Activated naive CD4-positive, alpha-beta T cell treated with anti-CD3 and anti-CD28 coated beads, Interleukin-2, amount 50 U/mL, for 24 hours (primary cell): ENCODE measurements at regions not wholly inside any gene's neighbourhood (a gene's known extent, or its start where the extent isn't known, plus 50 kb on each side); places are given as distances from the start of the nearest gene placed in this dataset.

ENCODE experiments used
- H3K27ac Mint-ChIP-seq: one replicate; pipeline ENCODE4 v1.8.0; 2021; ENCODE audit warnings: mild to moderate bottlenecking, mixed read lengths
- H3K27me3 Mint-ChIP-seq: one replicate; pipeline ENCODE4 v1.8.0; 2021; ENCODE audit warnings: mixed read lengths
- H3K36me3 Mint-ChIP-seq: one replicate; pipeline ENCODE4 v1.8.0; 2021; ENCODE audit warnings: mixed read lengths
- H3K4me1 Mint-ChIP-seq: one replicate; pipeline ENCODE4 v1.8.0; 2021; ENCODE audit warnings: mixed read lengths
- H3K4me3 Mint-ChIP-seq: one replicate; pipeline ENCODE4 v1.8.0; 2021; ENCODE audit warnings: mild to moderate bottlenecking, mixed read lengths
- H3K9me3 Mint-ChIP-seq: one replicate; pipeline ENCODE4 v1.8.0; 2021; ENCODE audit warnings: mixed read lengths

DNA sequence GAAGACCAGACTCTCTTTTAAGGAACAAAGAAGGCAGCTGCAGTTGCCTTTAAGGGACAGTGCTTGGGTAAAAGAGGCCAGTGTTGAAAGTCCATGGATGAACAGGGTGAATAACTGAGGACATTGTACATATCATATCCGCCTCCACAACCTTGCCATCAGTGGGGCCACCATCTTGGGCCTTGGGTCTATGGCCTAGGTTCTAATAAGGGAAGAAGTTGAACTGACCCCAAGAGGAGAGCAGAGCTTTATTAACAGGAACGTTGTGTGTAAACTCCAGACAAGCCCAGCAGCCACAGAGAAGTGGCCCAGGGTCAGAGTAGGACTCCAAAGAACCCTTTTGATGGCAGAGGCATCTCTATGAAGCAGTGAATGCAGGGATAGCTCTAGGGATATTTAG lies 332.8 kb downstream of the CYP26B1 start:
- no peaks in the 10 kb centered on the region for H3K9me3 Mint-ChIP-seq
- no peaks in the 10 kb centered on the region for H3K36me3 Mint-ChIP-seq
- H3K4me1 Mint-ChIP-seq, result no peaks in the 10 kb centered on the region
- H3K27ac Mint-ChIP-seq, result no peak overlapping the region
- H3K27me3 Mint-ChIP-seq, result peaks cover 7% of the 10 kb centered on the region
- no peak overlapping the region for H3K4me3 Mint-ChIP-seq

DNA sequence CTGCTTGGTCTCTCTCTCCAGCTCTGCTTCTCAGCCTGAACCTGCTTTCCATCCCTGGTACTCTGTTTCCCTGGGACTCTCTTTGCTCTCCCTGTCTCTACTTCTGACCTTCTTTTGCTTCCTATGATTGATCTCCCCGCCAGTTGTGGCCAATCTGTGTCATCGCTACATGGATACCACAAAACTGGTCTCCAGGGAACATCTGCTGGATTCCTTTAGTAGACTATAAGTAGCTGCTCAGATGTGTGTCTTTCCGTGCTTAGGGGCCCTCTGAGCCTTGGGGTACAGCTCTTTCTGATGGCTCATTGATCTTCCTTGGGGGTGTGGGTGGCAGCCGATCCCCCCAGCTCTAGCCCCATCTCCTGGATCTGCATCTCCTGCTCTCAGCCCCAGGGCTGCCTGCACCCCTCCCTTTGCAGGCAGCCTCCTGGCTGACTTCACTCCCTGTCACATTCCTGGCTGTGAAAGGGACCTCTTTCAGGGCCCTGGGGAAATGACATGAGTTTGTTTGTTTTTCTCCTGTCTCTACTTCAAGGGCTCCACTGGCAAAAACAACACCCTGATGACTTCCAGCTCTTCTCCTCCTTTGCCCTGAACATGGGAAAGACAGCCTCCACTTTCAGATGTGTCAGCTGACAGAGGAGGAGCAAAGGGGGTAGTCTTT lies 333.7 kb downstream of the CYP26B1 start:
- H3K27ac Mint-ChIP-seq, result no peak overlapping the region
- peaks cover 7% of the 10 kb centered on the region for H3K27me3 Mint-ChIP-seq
- no peaks in the 10 kb centered on the region for H3K36me3 Mint-ChIP-seq
- H3K9me3 Mint-ChIP-seq, result no peaks in the 10 kb centered on the region
- no peak overlapping the region for H3K4me3 Mint-ChIP-seq
- no peaks in the 10 kb centered on the region for H3K4me1 Mint-ChIP-seq

GRCh38 chr2:71813315-71813714 lies 334.3 kb downstream of the CYP26B1 start:
- Mint-ChIP-seq H3K9me3 (no peaks in the 10 kb centered on the region), H3K27me3 (peaks cover 7% of the 10 kb centered on the region), H3K36me3 (no peaks in the 10 kb centered on the region), H3K4me3 (no peak overlapping the region), H3K27ac (no peak overlapping the region), H3K4me1 (no peaks in the 10 kb centered on the region)

- peaks cover 7% of the 10 kb centered on the region for H3K27me3 Mint-ChIP-seq
- no peaks in the 10 kb centered on the region for H3K36me3 Mint-ChIP-seq
- no peak overlapping the region for H3K4me3 Mint-ChIP-seq
- no peak overlapping the region for H3K27ac Mint-ChIP-seq
- no peaks in the 10 kb centered on the region for H3K9me3 Mint-ChIP-seq
- H3K4me1 Mint-ChIP-seq, result no peaks in the 10 kb centered on the region
These were observed 334.9 kb downstream of the CYP26B1 start for GRCh38 chr2:71812736-71813135.

GRCh38 chr2:71811726-71812125 lies 335.9 kb downstream of the CYP26B1 start:
- Mint-ChIP-seq H3K4me3 (no peak overlapping the region), H3K27ac (no peak overlapping the region)

DNA sequence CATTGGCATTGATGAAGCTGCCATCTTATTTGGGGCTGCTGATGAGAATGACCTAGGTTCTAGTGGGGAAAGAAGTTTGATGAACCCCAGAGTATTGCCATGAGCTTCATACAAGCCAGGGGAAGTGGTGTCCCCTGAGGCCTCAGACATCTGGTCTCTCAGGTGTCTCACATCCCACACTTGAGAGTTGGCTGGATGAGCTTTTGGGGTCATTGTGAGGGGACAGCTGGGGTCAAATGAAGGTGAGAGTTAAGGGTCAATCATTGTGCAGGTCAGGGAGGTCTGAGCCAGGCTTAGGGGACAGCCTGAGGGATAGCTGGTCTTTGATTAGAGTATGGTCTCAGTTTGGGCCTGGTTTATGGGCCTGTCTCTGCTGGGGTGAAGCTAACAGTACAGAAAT lies 336.5 kb downstream of the CYP26B1 start:
- H3K4me3 Mint-ChIP-seq, result no peak overlapping the region
- H3K27ac Mint-ChIP-seq, result no peak overlapping the region
- H3K9me3 Mint-ChIP-seq, result no peaks in the 10 kb centered on the region
- H3K27me3 Mint-ChIP-seq, result peaks cover 4% of the 10 kb centered on the region
- no peaks in the 10 kb centered on the region for H3K36me3 Mint-ChIP-seq
- no peaks in the 10 kb centered on the region for H3K4me1 Mint-ChIP-seq

More at GRCh38 chr2:71811726-71812125, 335.9 kb downstream of the CYP26B1 start:
- H3K9me3 Mint-ChIP-seq, result no peaks in the 10 kb centered on the region
- no peaks in the 10 kb centered on the region for H3K36me3 Mint-ChIP-seq
- H3K4me1 Mint-ChIP-seq, result no peaks in the 10 kb centered on the region
- H3K27me3 Mint-ChIP-seq, result peaks cover 4% of the 10 kb centered on the region

DNA sequence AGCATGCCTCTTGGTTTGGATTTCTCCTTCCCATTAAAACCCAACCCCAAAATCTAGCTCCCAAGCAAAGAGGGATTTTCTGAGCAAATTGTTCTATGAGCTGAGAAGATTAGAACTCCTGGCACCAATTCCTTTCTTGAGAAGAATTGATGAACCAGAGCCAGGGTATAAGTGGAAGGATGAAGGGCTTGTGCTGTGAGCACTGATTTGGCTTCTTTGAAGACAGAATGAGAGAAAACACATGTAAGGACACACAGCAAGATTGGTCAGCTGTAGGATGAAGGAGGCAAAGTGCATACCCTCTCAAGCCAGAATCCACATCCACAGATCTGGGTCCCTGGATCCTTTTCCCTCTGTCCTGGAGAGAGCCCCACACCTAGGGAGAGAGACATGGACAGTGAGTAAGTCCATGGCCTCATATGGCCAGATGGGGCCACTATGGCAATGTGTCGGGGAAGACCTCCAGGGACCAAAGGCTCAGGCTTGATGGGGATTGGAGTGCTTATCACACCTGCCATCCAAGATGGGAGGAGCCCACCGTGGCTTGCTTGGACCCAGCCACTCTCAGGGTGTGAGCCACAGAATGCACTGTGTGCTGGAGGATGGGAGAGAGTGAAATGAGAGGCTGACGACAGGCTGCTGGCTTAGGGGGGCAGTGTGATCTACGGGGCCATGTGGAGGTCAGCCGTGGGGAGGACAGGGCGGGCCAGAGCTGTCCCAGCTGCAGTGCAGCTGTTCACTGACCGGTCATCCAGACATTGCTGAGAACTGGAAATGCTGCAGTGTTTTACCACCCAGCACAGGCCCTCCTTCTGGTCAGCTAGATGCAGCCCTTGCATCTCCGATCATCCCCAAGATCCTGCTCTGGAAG lies 339.8 kb downstream of the CYP26B1 start:
- Mint-ChIP-seq H3K27ac (no peak overlapping the region), H3K4me1 (no peaks in the 10 kb centered on the region), H3K4me3 (no peak overlapping the region), H3K36me3 (no peaks in the 10 kb centered on the region), H3K9me3 (no peaks in the 10 kb centered on the region), H3K27me3 (no peaks in the 10 kb centered on the region)

DNA sequence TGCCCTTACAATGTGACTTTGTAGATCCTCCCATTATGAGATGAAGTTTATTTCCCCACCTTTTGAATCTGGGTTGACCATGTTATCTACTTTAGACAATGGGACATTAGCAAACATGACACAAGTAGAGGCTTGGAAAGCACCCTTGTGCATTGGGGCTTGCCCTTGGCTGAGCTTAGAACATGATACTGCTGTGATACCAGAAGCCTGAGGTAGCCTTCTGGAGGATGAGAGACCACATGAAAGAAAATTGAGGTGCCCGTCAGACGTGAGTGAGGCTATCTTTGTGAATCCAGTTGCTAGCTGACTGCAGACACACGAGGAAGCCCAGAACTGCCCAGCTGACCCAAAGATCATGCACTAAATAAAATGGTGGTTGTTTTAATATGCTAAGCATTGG lies 341.2 kb downstream of the CYP26B1 start:
- H3K27me3 Mint-ChIP-seq, result no peaks in the 10 kb centered on the region
- no peaks in the 10 kb centered on the region for H3K36me3 Mint-ChIP-seq
- no peak overlapping the region for H3K4me3 Mint-ChIP-seq
- no peaks in the 10 kb centered on the region for H3K9me3 Mint-ChIP-seq
- no peak overlapping the region for H3K27ac Mint-ChIP-seq
- H3K4me1 Mint-ChIP-seq, result no peaks in the 10 kb centered on the region

DNA sequence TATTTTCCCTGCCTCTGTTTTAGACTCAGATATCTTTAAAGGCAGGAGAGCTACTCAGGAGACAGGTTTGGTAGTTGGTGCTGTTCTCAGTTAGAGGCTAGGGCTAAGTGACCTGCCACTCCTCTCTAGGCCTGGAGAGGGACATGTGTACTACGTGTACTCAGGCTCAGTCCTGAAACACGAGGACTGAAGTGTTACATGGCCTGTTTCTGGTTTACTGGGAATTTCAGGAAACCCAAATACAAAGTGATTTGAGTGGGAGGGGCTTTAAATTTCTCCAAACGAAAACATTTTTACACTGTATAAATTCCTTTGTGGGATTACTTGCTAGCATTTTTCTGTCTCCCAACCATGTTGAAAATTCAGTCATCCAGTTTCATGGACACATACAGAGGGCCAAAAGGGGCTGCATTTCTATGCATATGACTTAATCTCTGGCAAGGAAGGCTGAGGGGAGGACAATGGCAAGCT lies 343.3 kb downstream of the CYP26B1 start:
- Mint-ChIP-seq H3K4me1 (no peaks in the 10 kb centered on the region), H3K36me3 (no peaks in the 10 kb centered on the region), H3K4me3 (no peak overlapping the region), H3K9me3 (no peaks in the 10 kb centered on the region), H3K27me3 (no peaks in the 10 kb centered on the region), H3K27ac (no peak overlapping the region)

- Mint-ChIP-seq H3K36me3 (no peaks in the 10 kb centered on the region), H3K4me1 (no peaks in the 10 kb centered on the region), H3K4me3 (no peak overlapping the region), H3K27me3 (no peaks in the 10 kb centered on the region), H3K9me3 (no peaks in the 10 kb centered on the region), H3K27ac (no peak overlapping the region)
These were observed 344.3 kb downstream of the CYP26B1 start for GRCh38 chr2:71803398-71803797.

- no peak overlapping the region for H3K27ac Mint-ChIP-seq
- H3K4me1 Mint-ChIP-seq, result no peaks in the 10 kb centered on the region
- H3K27me3 Mint-ChIP-seq, result no peaks in the 10 kb centered on the region
- no peaks in the 10 kb centered on the region for H3K9me3 Mint-ChIP-seq
- no peak overlapping the region for H3K4me3 Mint-ChIP-seq
- no peaks in the 10 kb centered on the region for H3K36me3 Mint-ChIP-seq
These were observed 345.1 kb downstream of the CYP26B1 start for GRCh38 chr2:71802556-71802955.

DNA sequence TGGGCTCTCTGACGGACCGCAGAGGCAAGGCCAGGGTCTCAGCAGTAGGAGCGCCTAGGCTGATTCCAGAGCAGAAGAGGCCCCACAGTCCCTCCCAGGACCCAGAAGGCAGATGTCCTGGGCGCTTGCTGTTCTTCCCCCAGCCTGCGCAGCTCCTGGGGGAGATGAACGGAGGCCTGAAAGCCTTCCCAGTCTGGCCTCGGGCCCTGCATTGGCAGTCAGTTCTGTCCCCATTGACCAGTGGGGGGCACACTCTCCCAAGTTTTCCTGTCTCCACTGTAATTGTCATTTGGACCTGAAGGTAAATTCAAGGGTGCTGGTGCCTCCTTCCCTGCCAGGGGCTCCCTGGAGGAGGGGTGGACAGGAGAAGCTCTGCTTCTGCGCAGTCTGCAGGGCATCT lies 345.7 kb downstream of the CYP26B1 start:
- H3K9me3 Mint-ChIP-seq, result no peaks in the 10 kb centered on the region
- no peak overlapping the region for H3K4me3 Mint-ChIP-seq
- H3K27me3 Mint-ChIP-seq, result no peaks in the 10 kb centered on the region
- H3K4me1 Mint-ChIP-seq, result no peaks in the 10 kb centered on the region
- H3K36me3 Mint-ChIP-seq, result no peaks in the 10 kb centered on the region
- no peak overlapping the region for H3K27ac Mint-ChIP-seq

DNA sequence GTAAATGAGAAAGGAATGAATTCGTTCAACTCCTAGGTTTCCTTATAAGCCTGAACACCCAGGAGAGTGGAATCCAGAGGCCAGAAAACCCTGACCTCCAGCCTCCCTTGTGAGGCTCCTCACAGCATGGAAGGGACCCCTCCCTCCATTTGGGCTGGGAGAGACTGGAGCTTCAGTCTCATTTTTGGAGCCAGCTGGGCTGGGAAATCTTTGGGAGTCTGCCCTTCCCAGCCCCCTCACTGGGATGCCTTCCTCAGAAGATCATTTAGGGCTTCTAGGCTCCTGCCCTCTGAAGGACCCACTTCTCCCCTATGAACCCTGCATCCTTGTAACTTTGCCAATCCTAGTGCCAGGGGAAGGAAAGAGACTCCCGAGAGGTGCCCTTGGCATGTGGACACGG lies 346.1 kb downstream of the CYP26B1 start:
- Mint-ChIP-seq H3K27me3 (no peaks in the 10 kb centered on the region), H3K36me3 (no peaks in the 10 kb centered on the region), H3K9me3 (no peaks in the 10 kb centered on the region)

GRCh38 chr2:71800851-71801250 lies 346.8 kb downstream of the CYP26B1 start:
- H3K4me3 Mint-ChIP-seq, result no peak overlapping the region
- H3K27me3 Mint-ChIP-seq, result no peaks in the 10 kb centered on the region
- H3K9me3 Mint-ChIP-seq, result no peaks in the 10 kb centered on the region
- H3K27ac Mint-ChIP-seq, result no peak overlapping the region
- H3K4me1 Mint-ChIP-seq, result no peaks in the 10 kb centered on the region
- no peaks in the 10 kb centered on the region for H3K36me3 Mint-ChIP-seq

More for the DNA sequence above, 346.1 kb downstream of the CYP26B1 start:
- H3K4me1 Mint-ChIP-seq, result no peaks in the 10 kb centered on the region
- H3K4me3 Mint-ChIP-seq, result no peak overlapping the region
- no peak overlapping the region for H3K27ac Mint-ChIP-seq

GRCh38 chr2:71800106-71800809 lies 346.9 kb downstream of the DYSF start:
- Mint-ChIP-seq H3K4me1 (no peaks in the 10 kb centered on the region), H3K9me3 (no peaks in the 10 kb centered on the region), H3K27ac (no peak overlapping the region)

More at GRCh38 chr2:71800106-71800809, 346.9 kb downstream of the DYSF start:
- Mint-ChIP-seq H3K27me3 (no peaks in the 10 kb centered on the region), H3K4me3 (no peak overlapping the region), H3K36me3 (no peaks in the 10 kb centered on the region)
